ENCODE measurements at regions not wholly inside any gene's neighbourhood (a gene's known extent, or its start where the extent isn't known, plus 50 kb on each side); places are given as distances from the start of the nearest gene placed in this dataset.

- no peak for DNase-seq (ENCODE audit: low read depth)
Measured at GRCh38 chr18:56034949-56035348, 447.0 kb upstream of the TCF4 start.

- DNase-seq (ENCODE audit: low read depth) = no peak
Measured at GRCh38 chr18:56030060-56030459, 442.1 kb upstream of the TCF4 start.

GRCh38 chr18:56028514-56028913 lies 440.5 kb upstream of the TCF4 start:
- DNase-seq (ENCODE audit: low read depth) = peak; percentile 77

GRCh38 chr18:56026509-56026908 lies 438.5 kb upstream of the TCF4 start:
- DNase-seq (ENCODE audit: low read depth) = no peak

- no peak for DNase-seq (ENCODE audit: low read depth)
Measured at GRCh38 chr18:56021809-56022195, 433.8 kb upstream of the TCF4 start.

GRCh38 chr18:56021136-56021808 lies 433.3 kb upstream of the TCF4 start:
- DNase-seq (ENCODE audit: low read depth) = no peak

GRCh38 chr18:56019908-56020307 lies 431.9 kb upstream of the TCF4 start:
- DNase-seq (ENCODE audit: low read depth) = no peak

GRCh38 chr18:56019156-56019555 lies 431.2 kb upstream of the TCF4 start:
- DNase-seq (ENCODE audit: low read depth) = no peak

GRCh38 chr18:56009411-56009810 lies 421.4 kb upstream of the TCF4 start:
- DNase-seq (ENCODE audit: low read depth) = no peak

- DNase-seq (ENCODE audit: low read depth) = no peak
Measured at GRCh38 chr18:56003720-56004088, 415.7 kb upstream of the TCF4 start.

GRCh38 chr18:56003009-56003719 lies 415.2 kb upstream of the TCF4 start:
- no peak for DNase-seq (ENCODE audit: low read depth)

- DNase-seq (ENCODE audit: low read depth) = peak; percentile 12
Measured at GRCh38 chr18:56001576-56001975, 413.6 kb upstream of the TCF4 start.

- no peak for DNase-seq (ENCODE audit: low read depth)
Measured at GRCh38 chr18:56000041-56000440, 412.0 kb upstream of the TCF4 start.

- DNase-seq (ENCODE audit: low read depth) = no peak
Measured at GRCh38 chr18:55999641-56000040, 411.6 kb upstream of the TCF4 start.

- no peak for DNase-seq (ENCODE audit: low read depth)
Measured at GRCh38 chr18:55998801-55999385, 410.9 kb upstream of the TCF4 start.

GRCh38 chr18:55998071-55998522 lies 410.1 kb upstream of the TCF4 start:
- DNase-seq (ENCODE audit: low read depth) = no peak

GRCh38 chr18:55997151-55997561 lies 409.2 kb upstream of the TCF4 start:
- no peak for DNase-seq (ENCODE audit: low read depth)

GRCh38 chr18:55996717-55997116 lies 408.7 kb upstream of the TCF4 start:
- DNase-seq (ENCODE audit: low read depth) = no peak

- DNase-seq (ENCODE audit: low read depth) = no peak
Measured at GRCh38 chr18:55990186-55990585, 402.2 kb upstream of the TCF4 start.

GRCh38 chr18:55988537-55988936 lies 400.5 kb upstream of the TCF4 start:
- peak; percentile 42 for DNase-seq (ENCODE audit: low read depth)

- DNase-seq (ENCODE audit: low read depth) = no peak
Measured at GRCh38 chr18:55983433-55983832, 395.4 kb upstream of the TCF4 start.

- peak; percentile 76 for DNase-seq (ENCODE audit: low read depth)
Measured at GRCh38 chr18:55982992-55983391, 395.0 kb upstream of the TCF4 start.
